ENCODE measurements at regions not wholly inside any gene's neighbourhood (a gene's known extent, or its start where the extent isn't known, plus 50 kb on each side); places are given as distances from the start of the nearest gene placed in this dataset.

GRCh38 chrX:116238093-116238492 is 67.5 kb downstream of the AGTR2 start:
- intact Hi-C loops (cut with micrococcal nuclease; ENCODE audit: unreplicated experiment), result no loop called here
- ATAC-seq (no peak), DNase-seq (ENCODE audit: low read depth, low spot score) (no peak)
- no peaks in the 10 kb centered on the region for H3K27me3 ChIP-seq (ENCODE audit: control insufficient read depth, insufficient read depth, low read length)
- TF ChIP-seq POLR2AphosphoS5 (IDR thresholded peaks at IDR 0.05; ENCODE audit: low read depth, low read length) (no peak), REST (IDR thresholded peaks at IDR 0.05; ENCODE audit: insufficient read depth in 1 of 2, low read depth in 2 of 2, low read length in 1 of 2) (no peak), SIN3A (IDR thresholded peaks at IDR 0.05; ENCODE audit: borderline replicate concordance, insufficient read depth, low read depth, low read length) (no peak), CTCF (IDR thresholded peaks at IDR 0.05) (no peak), TCF7L2 (IDR thresholded peaks at IDR 0.05; ENCODE audit: low read depth, low read length) (no peak)
- POLR2A ChIA-PET, result no interaction called here
- in situ Hi-C loops (cut with HindIII; ENCODE audit: low pct_unique_long_range_greater_than_20kb, low sequenced_read_pairs), result no loop called here
- H3K4me3 ChIP-seq (ENCODE audit: low read depth in 2 of 2, low read length in 2 of 2), result no peak overlapping the region
- CTCF ChIA-PET, result no interaction called here
- BruUV-seq (replicated peaks), result no TSS peak
- no peaks in the 10 kb centered on the region for H3K9me3 ChIP-seq (ENCODE audit: control insufficient read depth, insufficient read depth, low read depth, low read length)
- H3K4me1 ChIP-seq (ENCODE audit: control insufficient read depth, insufficient read depth, low read length), result no peaks in the 10 kb centered on the region
- H3K36me3 ChIP-seq (ENCODE audit: control insufficient read depth, insufficient read depth, low read length), result no peaks in the 10 kb centered on the region
- H3K27ac ChIP-seq (ENCODE audit: low read length), result no peak overlapping the region

- BruUV-seq (replicated peaks), result no TSS peak
Observed at GRCh38 chrX:116238567-116239255, 68.2 kb downstream of the AGTR2 start.

More at GRCh38 chrX:116238567-116239255, 68.2 kb downstream of the AGTR2 start:
- POLR2A ChIA-PET, result no interaction called here
- Histone ChIP-seq H3K36me3 (ENCODE audit: control insufficient read depth, insufficient read depth, low read length) (no peaks in the 10 kb centered on the region), H3K4me1 (ENCODE audit: control insufficient read depth, insufficient read depth, low read length) (no peaks in the 10 kb centered on the region), H3K27me3 (ENCODE audit: control insufficient read depth, insufficient read depth, low read length) (no peaks in the 10 kb centered on the region), H3K27ac (ENCODE audit: low read length) (no peak overlapping the region), H3K9me3 (ENCODE audit: control insufficient read depth, insufficient read depth, low read depth, low read length) (no peaks in the 10 kb centered on the region), H3K4me3 (ENCODE audit: low read depth in 2 of 2, low read length in 2 of 2) (no peak overlapping the region)
- in situ Hi-C loops (cut with HindIII; ENCODE audit: low pct_unique_long_range_greater_than_20kb, low sequenced_read_pairs), result no loop called here
- TF ChIP-seq TCF7L2 (IDR thresholded peaks at IDR 0.05; ENCODE audit: low read depth, low read length), result no peak
- TF ChIP-seq SIN3A (IDR thresholded peaks at IDR 0.05; ENCODE audit: borderline replicate concordance, insufficient read depth, low read depth, low read length), result no peak
- no peak for TF ChIP-seq POLR2AphosphoS5 (IDR thresholded peaks at IDR 0.05; ENCODE audit: low read depth, low read length)
- intact Hi-C loops (cut with micrococcal nuclease; ENCODE audit: unreplicated experiment), result no loop called here
- no peak for ATAC-seq
- CTCF ChIA-PET, result no interaction called here
- no peak for DNase-seq (ENCODE audit: low read depth, low spot score)
